Activated CD8-positive, alpha-beta T cell treated with anti-CD3 and anti-CD28 coated beads for 36 hours (primary cell): ENCODE measurements at regions not wholly inside any gene's neighbourhood (a gene's known extent, or its start where the extent isn't known, plus 50 kb on each side); places are given as distances from the start of the nearest gene placed in this dataset.

Experiments
- ATAC-seq: fragments of 200-7000 bp; cut with Tn5 transposase; one replicate; pipeline ENCODE4 v1.10.0; 2021; ENCODE audit warnings: mild to moderate bottlenecking, moderate library complexity
- CTCF ChIA-PET: fragments of 350-600 bp; sonication (Branson Sonifier 250); formaldehyde crosslinking; loops from one replicate; lab custom pipeline; 2021; ENCODE audit warnings: antibody characterized with exemption; lab: Charles Lee
- POLR2A ChIA-PET: fragments of 350-600 bp; sonication (Branson Sonifier 250); formaldehyde crosslinking; loops from one replicate; lab custom pipeline; 2021; ENCODE audit warnings: antibody characterized with exemption; lab: Charles Lee
- DNase-seq: peaks from one replicate; pipeline ENCODE4 v3.0.0-alpha.2; 2020
- H3K27ac Mint-ChIP-seq: one replicate; pipeline ENCODE4 v1.8.0; 2021; ENCODE audit warnings: mild to moderate bottlenecking, mixed read lengths
- H3K27me3 Mint-ChIP-seq: one replicate; pipeline ENCODE4 v1.8.0; 2021; ENCODE audit warnings: mixed read lengths
- H3K36me3 Mint-ChIP-seq: one replicate; pipeline ENCODE4 v1.8.0; 2021; ENCODE audit warnings: low read depth, mixed read lengths
- H3K4me1 Mint-ChIP-seq: one replicate; pipeline ENCODE4 v1.8.0; 2021; ENCODE audit warnings: low read depth, mixed read lengths
- H3K4me3 Mint-ChIP-seq: one replicate; pipeline ENCODE4 v1.8.0; 2021; ENCODE audit warnings: mild to moderate bottlenecking, moderate library complexity, mixed read lengths
- H3K9me3 Mint-ChIP-seq: one replicate; pipeline ENCODE4 v1.8.0; 2021; ENCODE audit warnings: mixed read lengths
- CTCF ChIP-seq: fragments of 200-600 bp; IDR thresholded peaks from one replicate; pipeline ENCODE4 v1.8.0; 2022; ENCODE audit warnings: antibody characterized with exemption, mild to moderate bottlenecking
- intact Hi-C: fragments of 100-400 bp; cut with micrococcal nuclease; formaldehyde crosslinking; loops from one replicate; pipeline ENCODE4 v1.10.0; 2022

GRCh38 chrX:24410514-24411189 lies 50.2 kb downstream of the SUPT20HL1 start:
- DNase-seq, result no peak
- intact Hi-C loops, result no loop called here

GRCh38 chrX:24412637-24413363 lies 52.3 kb upstream of the PDK3 start:
- Mint-ChIP-seq H3K4me3 (no peak overlapping the region), H3K36me3 (no peaks in the 10 kb centered on the region), H3K9me3 (no peaks in the 10 kb centered on the region), H3K4me1 (no peaks in the 10 kb centered on the region), H3K27me3 (no peaks in the 10 kb centered on the region), H3K27ac (no peak overlapping the region)
- no peak for TF ChIP-seq CTCF
- ChIA-PET CTCF (interaction anchor here (1.4 kb wide), 1 partner anchor 42 kb away, joined by 6 read pairs; no protein-coding TSS in a partner anchor), POLR2A (no interaction called here)
- ATAC-seq (no peak), DNase-seq (no peak)
- intact Hi-C loops, result no loop called here

More at GRCh38 chrX:24410514-24411189, 50.2 kb downstream of the SUPT20HL1 start:
- ChIA-PET CTCF (interaction anchor here (0.8 to 2.0 kb wide), 2 partner anchors 15 to 88 kb away, joined by 5 to 8 read pairs; no protein-coding TSS in a partner anchor), POLR2A (no interaction called here)
- H3K36me3 Mint-ChIP-seq, result no peaks in the 10 kb centered on the region
- H3K4me1 Mint-ChIP-seq, result no peaks in the 10 kb centered on the region
- H3K27ac Mint-ChIP-seq, result no peak overlapping the region
- no peak for TF ChIP-seq CTCF
- no peak overlapping the region for H3K4me3 Mint-ChIP-seq
- ATAC-seq, result no peak
- H3K27me3 Mint-ChIP-seq, result no peaks in the 10 kb centered on the region
- no peaks in the 10 kb centered on the region for H3K9me3 Mint-ChIP-seq
